B cell (primary cell): ENCODE measurements at regions not wholly inside any gene's neighbourhood (a gene's known extent, or its start where the extent isn't known, plus 50 kb on each side); places are given as distances from the start of the nearest gene placed in this dataset.

ENCODE experiments used
- CTCF ChIP-seq: fragments of 200-600 bp; IDR thresholded peaks from one replicate; pipeline ENCODE4 v1.8.0; 2022; ENCODE audit warnings: antibody characterized with exemption, mild to moderate bottlenecking
- EZH2 ChIP-seq: IDR thresholded peaks from 2 replicates; pipeline ENCODE4 v1.6.1; 2012; ENCODE audit warnings: borderline replicate concordance, low read depth, mild to moderate bottlenecking, moderate library complexity, low read length; ENCODE audit not compliant: insufficient read depth, poor library complexity, severe bottlenecking

- TF ChIP-seq CTCF = no peak
- TF ChIP-seq EZH2 = no peak
These were observed 184.5 kb downstream of the FASLG start for GRCh38 chr1:172843444-172843843.
